HEK293 (cell line): ENCODE measurements at regions not wholly inside any gene's neighbourhood (a gene's known extent, or its start where the extent isn't known, plus 50 kb on each side); places are given as distances from the start of the nearest gene placed in this dataset.

Source experiments
- CTCF ChIP-seq: fragments of 450-650 bp; formaldehyde crosslinking; IDR thresholded peaks from 2 replicates; pipeline ENCODE4 v1.5.1; 2016; ENCODE audit warnings: missing biosample characterization, missing genetic modification characterization
- PRDM1 ChIP-seq: fragments of 450-650 bp; formaldehyde crosslinking; IDR thresholded peaks from 2 replicates; pipeline ENCODE4; 2016; ENCODE audit warnings: missing biosample characterization, missing genetic modification characterization
- ZBTB26 ChIP-seq: fragments of 450-650 bp; formaldehyde crosslinking; optimal IDR thresholded peaks from 2 replicates; pipeline ENCODE3; 2016; ENCODE audit warnings: missing biosample characterization, mild to moderate bottlenecking, missing genetic modification characterization
- ZEB2 ChIP-seq: fragments of 450-650 bp; formaldehyde crosslinking; IDR thresholded peaks from 2 replicates; pipeline ENCODE4 v1.5.1; 2016; ENCODE audit warnings: missing biosample characterization, missing genetic modification characterization
- ZFP41 ChIP-seq: fragments of 450-650 bp; formaldehyde crosslinking; IDR thresholded peaks from 2 replicates; pipeline ENCODE4 v1.5.1; 2016; ENCODE audit warnings: missing biosample characterization, missing genetic modification characterization, borderline replicate concordance
- ZNF138 ChIP-seq: fragments of 450-650 bp; formaldehyde crosslinking; IDR thresholded peaks from 2 replicates; pipeline ENCODE4 v1.5.1; 2016; ENCODE audit warnings: missing biosample characterization, missing genetic modification characterization, borderline replicate concordance
- ZNF24 ChIP-seq: fragments of 450-650 bp; formaldehyde crosslinking; IDR thresholded peaks from 2 replicates; pipeline ENCODE4 v1.5.1; 2016; ENCODE audit warnings: missing biosample characterization, missing genetic modification characterization
- ZNF274 ChIP-seq, 2 experiments: fragments of 200-500 bp in 1 of 2; fragments of 450-650 bp in 1 of 2; sonication (Bioruptor generic) in 1 of 2; formaldehyde crosslinking in 1 of 2; IDR thresholded peaks; 2 replicates each; pipeline versions ENCODE4 v1.5.1 to v1.6.1; 2014 to 2016; ENCODE audit warnings: borderline replicate concordance in 1 of 2, inconsistent platforms in 1 of 2, low read length in 1 of 2, missing biosample characterization in 1 of 2, missing genetic modification characterization in 1 of 2
- ZNF394 ChIP-seq: fragments of 450-650 bp; formaldehyde crosslinking; IDR thresholded peaks from 2 replicates; pipeline ENCODE4 v1.5.1; 2016; ENCODE audit warnings: missing biosample characterization, missing genetic modification characterization, mild to moderate bottlenecking, moderate library complexity, borderline replicate concordance
- ZNF747 ChIP-seq: fragments of 450-650 bp; formaldehyde crosslinking; IDR thresholded peaks from 2 replicates; pipeline ENCODE4 v1.5.1; 2016; ENCODE audit warnings: missing biosample characterization, missing genetic modification characterization

GRCh38 chr2:106034325-106034724 is 159.8 kb downstream of the UXS1 start:
- TF ChIP-seq CTCF (no peak), ZFP41 (tag by site-specific recombination) (no peak), ZBTB26 (tag by site-specific recombination) (no peak), ZNF747 (tag by site-specific recombination) (no peak), ZNF138 (no peak), PRDM1 (no peak), ZNF274 (IDR thresholded peaks at IDR 0.05; ENCODE audit: low read length) (no peak), ZNF274 (tag by site-specific recombination; IDR thresholded peaks at IDR 0.05; ENCODE audit: borderline replicate concordance) (no peak), ZNF394 (tag by site-specific recombination) (no peak), ZEB2 (no peak), ZNF24 (no peak)
